SKM-1 treated with dmso at 0.1 percent for 144 hours (cell line): ENCODE measurements at regions not wholly inside any gene's neighbourhood (a gene's known extent, or its start where the extent isn't known, plus 50 kb on each side); places are given as distances from the start of the nearest gene placed in this dataset.

ENCODE experiments used
- DNase-seq: peaks from one replicate; lab custom pipeline; 2025; ENCODE audit not compliant: unreplicated experiment; lab: John Stamatoyannopoulos, UW

DNA sequence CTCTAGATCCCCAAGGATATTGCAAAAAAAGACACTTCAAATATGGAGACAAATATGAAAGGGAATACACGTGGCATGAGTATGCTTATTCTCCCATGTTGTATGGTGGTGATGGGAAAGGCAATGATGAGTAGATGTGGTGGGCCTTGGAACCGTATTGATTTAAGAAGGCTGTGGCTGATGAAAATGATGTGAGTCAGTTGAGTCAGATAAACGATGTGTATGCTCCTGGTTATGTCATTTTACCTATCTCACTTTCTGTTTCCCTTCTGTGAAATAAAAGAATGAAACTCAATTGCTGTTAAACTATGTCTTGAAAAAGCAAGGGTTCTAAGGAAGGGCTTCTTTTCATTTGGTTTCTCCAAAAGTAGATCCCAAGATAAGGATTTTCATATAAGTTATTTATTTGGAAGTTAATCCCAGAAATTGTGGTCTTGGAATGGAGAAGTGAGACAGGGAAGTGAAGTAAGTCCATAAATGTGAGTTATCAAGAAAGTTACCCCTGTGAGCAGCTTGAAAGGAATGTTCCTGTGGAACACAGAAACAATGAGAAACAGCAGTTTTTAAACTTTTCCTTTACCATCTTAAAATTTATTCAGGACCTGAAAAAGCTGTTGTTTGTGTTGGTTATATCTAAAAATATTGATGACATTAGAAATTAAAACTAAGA is 292.0 kb downstream of the DUSP10 start:
- no peak for DNase-seq

GRCh38 chr1:221451741-221452140 is 290.1 kb downstream of the DUSP10 start:
- DNase-seq = no peak

DNA sequence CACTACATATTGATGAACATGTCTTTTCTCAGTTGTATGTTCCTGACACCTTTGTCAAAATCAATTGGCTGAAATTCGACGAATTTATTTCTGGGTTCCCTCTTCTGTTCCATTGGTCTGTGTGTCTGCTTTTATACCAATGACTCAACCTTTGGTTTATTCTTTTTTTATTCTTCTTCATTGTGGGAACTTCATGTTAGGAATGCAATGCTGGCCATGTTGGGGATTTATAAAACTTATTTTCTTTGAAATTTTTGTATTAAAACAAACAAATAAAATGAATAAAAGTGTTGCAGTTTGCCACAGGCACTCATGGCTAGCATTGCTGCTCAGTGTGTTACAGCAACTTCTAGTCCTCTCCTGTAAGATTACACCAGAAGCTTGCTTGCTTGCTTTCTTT is 287.8 kb downstream of the DUSP10 start:
- DNase-seq = no peak

- no peak for DNase-seq
Observed at GRCh38 chr1:221456918-221457317, 285.0 kb downstream of the DUSP10 start.

GRCh38 chr1:221457685-221458446 is 284.0 kb downstream of the DUSP10 start:
- no peak for DNase-seq

GRCh38 chr1:221458447-221459156 is 283.3 kb downstream of the DUSP10 start:
- no peak for DNase-seq

GRCh38 chr1:221459558-221459957 is 282.3 kb downstream of the DUSP10 start:
- DNase-seq = no peak

- no peak for DNase-seq
Observed at GRCh38 chr1:221462345-221462744, 279.5 kb downstream of the DUSP10 start.

DNA sequence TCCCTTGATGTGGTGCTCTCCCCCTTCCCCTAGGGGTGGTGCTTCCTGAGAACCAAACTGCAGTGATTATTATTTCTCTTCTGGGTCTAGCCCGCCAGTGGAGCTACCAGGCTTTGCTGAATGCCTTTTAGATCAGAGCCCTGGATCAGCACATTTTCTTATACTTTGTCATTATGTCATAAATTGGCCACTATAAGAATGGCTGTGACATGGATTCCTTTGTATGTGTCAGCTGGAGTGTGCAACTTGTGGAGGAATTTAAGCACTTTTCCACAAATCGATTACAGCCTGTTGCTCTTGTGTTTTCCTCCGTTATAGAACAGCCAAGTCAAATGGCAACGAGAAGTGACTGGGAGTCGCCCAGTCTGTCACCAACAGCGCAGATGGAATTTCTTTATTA is 273.3 kb downstream of the DUSP10 start:
- no peak for DNase-seq

GRCh38 chr1:221469476-221469875 is 272.4 kb downstream of the DUSP10 start:
- DNase-seq = no peak

GRCh38 chr1:221470000-221470698 is 271.7 kb downstream of the DUSP10 start:
- no peak for DNase-seq

DNA sequence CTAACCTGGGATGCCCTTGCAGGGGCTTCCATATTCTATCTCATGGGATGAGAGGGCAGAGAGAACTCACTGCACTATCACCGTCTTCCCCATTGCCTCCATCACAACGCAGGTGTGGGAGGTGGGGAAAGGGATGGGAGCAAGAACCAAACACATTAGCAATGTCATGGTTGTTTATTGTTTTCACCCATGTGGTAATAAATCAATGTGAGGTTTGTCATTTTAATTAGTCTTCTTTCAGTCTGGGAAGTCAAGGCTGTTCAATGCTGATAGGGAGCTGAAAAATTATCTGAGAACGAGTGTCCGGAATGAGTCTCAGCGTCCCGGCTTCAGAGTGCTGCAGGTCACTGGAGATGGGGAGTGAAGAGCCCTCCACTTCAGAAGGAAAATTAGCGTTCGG is 268.5 kb downstream of the DUSP10 start:
- DNase-seq = no peak

DNA sequence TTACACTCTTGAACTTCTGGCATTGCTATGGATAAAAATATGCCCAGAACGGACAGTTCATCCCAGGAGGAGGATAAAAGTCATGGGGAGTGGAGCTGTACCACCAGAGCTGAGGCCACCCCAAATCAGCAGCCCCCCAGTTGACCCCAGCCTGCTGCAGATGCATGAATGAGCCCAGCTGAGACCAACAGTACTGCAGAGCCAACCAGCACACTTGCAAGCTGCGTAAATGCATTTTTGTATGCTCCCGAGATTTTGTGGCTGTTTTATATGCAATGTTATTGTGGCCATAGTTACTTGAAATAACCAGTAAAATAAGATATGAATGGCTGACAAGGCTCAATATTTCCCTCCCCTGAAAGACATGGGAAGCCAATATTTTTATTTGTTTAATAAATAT is 264.6 kb downstream of the DUSP10 start:
- DNase-seq = no peak

DNA sequence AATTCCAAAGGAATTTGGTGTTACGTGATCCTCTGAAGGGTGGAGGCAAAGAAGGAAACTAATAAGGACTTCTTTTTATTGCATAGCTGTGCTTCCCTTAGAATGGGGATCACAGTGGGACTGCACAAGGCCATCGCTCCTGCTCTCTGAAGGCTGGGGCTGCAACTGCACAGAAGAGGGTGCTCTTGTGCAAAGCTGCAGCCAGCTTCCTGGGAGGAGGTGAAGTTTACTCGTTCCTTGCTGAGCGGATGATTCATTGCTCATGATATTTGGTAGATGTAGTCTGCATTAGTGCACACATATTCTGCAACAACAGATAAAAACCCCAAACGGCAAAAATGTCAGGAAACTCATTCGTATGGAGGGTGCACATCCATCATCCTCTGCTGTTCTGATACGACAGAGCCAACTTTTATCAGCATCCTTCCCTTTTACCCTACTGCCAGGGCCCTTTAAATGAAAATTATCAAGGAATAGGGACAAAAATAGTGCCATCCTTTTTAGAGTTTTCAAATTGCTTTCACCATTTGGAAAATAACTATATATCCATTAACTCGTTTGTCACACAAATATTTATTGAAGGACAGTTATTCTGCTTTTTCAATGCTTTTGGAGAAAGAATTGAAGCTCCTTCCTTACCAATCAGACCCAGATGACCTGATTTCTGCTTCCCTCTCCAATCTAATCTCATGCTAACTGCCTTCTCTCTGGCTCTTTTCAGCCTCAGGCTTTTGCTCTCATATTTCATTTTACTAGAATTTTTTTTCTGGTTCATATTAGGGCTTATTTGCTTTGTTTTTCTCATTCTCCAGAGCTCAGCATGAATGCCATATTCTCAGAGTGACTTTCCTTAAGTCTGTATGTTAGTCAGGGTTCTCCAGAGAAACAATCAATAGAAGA is 263.6 kb downstream of the DUSP10 start:
- peak; percentile 33 for DNase-seq

GRCh38 chr1:221487781-221488524 is 253.9 kb downstream of the DUSP10 start:
- DNase-seq = no peak

GRCh38 chr1:221488550-221488949 is 253.3 kb downstream of the DUSP10 start:
- DNase-seq = no peak

DNA sequence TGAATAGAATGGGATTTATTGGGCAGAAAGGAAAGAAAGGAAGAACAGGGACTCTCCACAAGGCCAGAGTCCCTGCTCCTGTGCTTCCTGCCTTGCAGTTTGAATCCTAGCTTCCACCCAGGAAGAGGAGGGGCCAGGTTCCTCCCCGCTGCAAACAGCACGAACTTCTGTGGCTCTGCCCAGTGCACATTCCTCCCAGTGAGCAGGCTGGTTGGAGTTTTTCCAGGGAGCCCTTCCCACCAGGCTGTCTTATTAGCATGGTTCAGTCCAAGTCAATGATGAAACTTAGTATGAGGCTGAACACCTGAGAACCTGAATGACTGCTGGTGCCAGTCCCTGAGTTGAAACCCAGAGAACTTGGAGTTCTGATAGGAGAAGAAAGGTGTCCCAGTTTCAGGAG is 247.2 kb downstream of the DUSP10 start:
- DNase-seq = no peak

DNA sequence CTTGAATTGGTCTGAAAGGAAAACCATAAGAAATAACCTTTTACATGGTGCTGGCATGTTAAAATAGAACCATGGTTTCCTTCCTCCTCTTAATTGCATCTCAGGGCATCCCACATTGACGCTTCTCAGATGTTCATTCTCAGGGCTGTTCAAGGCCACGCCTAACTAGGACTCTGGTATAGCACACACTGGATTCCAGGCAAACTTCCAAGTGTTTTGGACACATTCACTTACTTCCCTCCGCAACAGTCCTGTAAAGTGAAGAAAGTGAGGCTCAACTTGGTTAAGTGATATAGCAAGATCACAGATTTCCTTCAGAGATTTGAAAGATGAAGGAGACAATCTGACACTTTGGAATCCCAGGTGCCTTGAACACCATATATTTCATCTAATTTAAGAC is 244.8 kb downstream of the DUSP10 start:
- no peak for DNase-seq

GRCh38 chr1:221503268-221503667 is 238.6 kb downstream of the DUSP10 start:
- DNase-seq = no peak
